KMS-11 (cell line): ENCODE measurements at regions not wholly inside any gene's neighbourhood (a gene's known extent, or its start where the extent isn't known, plus 50 kb on each side); places are given as distances from the start of the nearest gene placed in this dataset.

Experiments
- H2AFZ ChIP-seq: fragments of 200-600 bp; sonication (generic); 2 replicates; pipeline ENCODE4 v1.6.1; 2016; ENCODE audit warnings: antibody characterized with exemption, mixed run types, low read depth
- H3K27ac ChIP-seq: fragments of 200-600 bp; sonication (generic); 2 replicates; pipeline ENCODE4 v1.6.1; 2016; ENCODE audit warnings: mild to moderate bottlenecking, mixed run types
- H3K27me3 ChIP-seq: fragments of 200-600 bp; sonication (generic); 2 replicates; pipeline ENCODE4 v1.6.1; 2017; ENCODE audit warnings: mild to moderate bottlenecking, low read depth, mixed run types, moderate library complexity; ENCODE audit not compliant: insufficient read depth
- H3K36me3 ChIP-seq: fragments of 200-600 bp; sonication (generic); 2 replicates; pipeline ENCODE4 v1.6.1; 2017; ENCODE audit warnings: mild to moderate bottlenecking, mixed run types; ENCODE audit not compliant: insufficient read depth
- H3K4me1 ChIP-seq: fragments of 200-600 bp; sonication (generic); 2 replicates; pipeline ENCODE4 v1.6.1; 2016; ENCODE audit warnings: mild to moderate bottlenecking, low read depth, mixed run types; ENCODE audit not compliant: poor library complexity, severe bottlenecking
- H3K4me2 ChIP-seq: fragments of 200-600 bp; sonication (generic); 2 replicates; pipeline ENCODE4 v1.7.0; 2016; ENCODE audit warnings: mild to moderate bottlenecking, mixed run types
- H3K4me3 ChIP-seq: fragments of 200-600 bp; sonication (generic); IDR thresholded peaks from 2 replicates; pipeline ENCODE4 v1.6.1; 2017; ENCODE audit warnings: low read depth, low read length, mixed read lengths; ENCODE audit not compliant: insufficient read depth
- H3K79me2 ChIP-seq: fragments of 200-600 bp; sonication (generic); 2 replicates; pipeline ENCODE4 v1.6.1; 2016; ENCODE audit warnings: low read depth, mixed run types; ENCODE audit not compliant: insufficient read depth
- H3K9ac ChIP-seq: fragments of 200-600 bp; sonication (generic); 2 replicates; pipeline ENCODE4 v1.6.1; 2016; ENCODE audit warnings: mild to moderate bottlenecking, mixed run types
- H4K20me1 ChIP-seq: fragments of 200-600 bp; sonication (generic); 2 replicates; pipeline ENCODE4 v1.6.1; 2016; ENCODE audit warnings: mild to moderate bottlenecking, mixed run types; ENCODE audit not compliant: insufficient read depth
- TF ChIP-seq, protein P1 (sequence below): fragments of 200-600 bp; sonication (generic); conservative IDR thresholded peaks from 2 replicates; pipeline ENCODE4 v1.6.1; 2017; ENCODE audit warnings: low read depth, mild to moderate bottlenecking, antibody characterized with exemption, low read length, moderate library complexity, mixed read lengths

GRCh38 chr3:94258851-94259250 is 196.0 kb downstream of the NSUN3 start:
- no peak overlapping the region for H3K4me3 ChIP-seq
- no peaks in the 10 kb centered on the region for H3K36me3 ChIP-seq
- TF ChIP-seq, protein P1, sequence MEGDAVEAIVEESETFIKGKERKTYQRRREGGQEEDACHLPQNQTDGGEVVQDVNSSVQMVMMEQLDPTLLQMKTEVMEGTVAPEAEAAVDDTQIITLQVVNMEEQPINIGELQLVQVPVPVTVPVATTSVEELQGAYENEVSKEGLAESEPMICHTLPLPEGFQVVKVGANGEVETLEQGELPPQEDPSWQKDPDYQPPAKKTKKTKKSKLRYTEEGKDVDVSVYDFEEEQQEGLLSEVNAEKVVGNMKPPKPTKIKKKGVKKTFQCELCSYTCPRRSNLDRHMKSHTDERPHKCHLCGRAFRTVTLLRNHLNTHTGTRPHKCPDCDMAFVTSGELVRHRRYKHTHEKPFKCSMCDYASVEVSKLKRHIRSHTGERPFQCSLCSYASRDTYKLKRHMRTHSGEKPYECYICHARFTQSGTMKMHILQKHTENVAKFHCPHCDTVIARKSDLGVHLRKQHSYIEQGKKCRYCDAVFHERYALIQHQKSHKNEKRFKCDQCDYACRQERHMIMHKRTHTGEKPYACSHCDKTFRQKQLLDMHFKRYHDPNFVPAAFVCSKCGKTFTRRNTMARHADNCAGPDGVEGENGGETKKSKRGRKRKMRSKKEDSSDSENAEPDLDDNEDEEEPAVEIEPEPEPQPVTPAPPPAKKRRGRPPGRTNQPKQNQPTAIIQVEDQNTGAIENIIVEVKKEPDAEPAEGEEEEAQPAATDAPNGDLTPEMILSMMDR, result no peak
- no peaks in the 10 kb centered on the region for H4K20me1 ChIP-seq
- no peaks in the 10 kb centered on the region for H3K4me1 ChIP-seq
- no peaks in the 10 kb centered on the region for H3K79me2 ChIP-seq
- H3K27me3 ChIP-seq, result no peaks in the 10 kb centered on the region
- H3K4me2 ChIP-seq, result no peak overlapping the region
- no peak overlapping the region for H3K27ac ChIP-seq
- H3K9ac ChIP-seq, result no peak overlapping the region
- H2AFZ ChIP-seq, result no peak overlapping the region

- Histone ChIP-seq H2AFZ (no peak overlapping the region), H3K27ac (no peak overlapping the region), H3K9ac (no peak overlapping the region), H3K4me1 (no peaks in the 10 kb centered on the region), H3K36me3 (no peaks in the 10 kb centered on the region), H3K27me3 (no peaks in the 10 kb centered on the region), H3K4me3 (no peak overlapping the region), H3K4me2 (no peak overlapping the region), H4K20me1 (no peaks in the 10 kb centered on the region), H3K79me2 (no peaks in the 10 kb centered on the region)
- TF ChIP-seq, protein P1, result no peak
Observed at GRCh38 chr3:94259291-94259690, 196.4 kb downstream of the NSUN3 start.

GRCh38 chr3:94269763-94270162 is 206.9 kb downstream of the NSUN3 start:
- TF ChIP-seq, protein P1, result no peak
- H3K36me3 ChIP-seq, result no peaks in the 10 kb centered on the region
- H3K4me3 ChIP-seq, result no peak overlapping the region
- H3K27ac ChIP-seq, result no peak overlapping the region
- no peaks in the 10 kb centered on the region for H3K27me3 ChIP-seq
- no peaks in the 10 kb centered on the region for H3K4me1 ChIP-seq
- no peak overlapping the region for H3K4me2 ChIP-seq
- H3K79me2 ChIP-seq, result no peaks in the 10 kb centered on the region
- H4K20me1 ChIP-seq, result no peaks in the 10 kb centered on the region
- no peak overlapping the region for H2AFZ ChIP-seq
- no peak overlapping the region for H3K9ac ChIP-seq

DNA sequence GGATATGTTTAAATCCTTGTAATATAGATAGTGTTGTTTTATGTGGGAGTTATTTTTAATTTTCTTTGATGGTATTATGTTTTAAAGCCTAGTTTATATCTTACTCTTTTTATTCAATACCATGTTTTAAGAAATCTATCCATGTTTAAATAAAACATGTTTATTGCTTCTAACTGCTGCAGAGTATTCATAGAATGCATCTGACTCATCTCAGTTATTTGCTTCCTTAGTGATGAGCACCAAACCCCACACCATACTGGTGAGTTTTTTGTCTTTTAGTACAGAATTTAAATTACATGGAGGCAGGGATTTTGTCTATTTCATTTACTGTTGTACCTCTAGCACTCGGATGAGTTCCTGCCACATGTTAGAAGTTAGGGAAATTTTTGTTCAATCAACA is 209.2 kb downstream of the NSUN3 start:
- Histone ChIP-seq H2AFZ (no peak overlapping the region), H4K20me1 (no peaks in the 10 kb centered on the region), H3K27me3 (no peaks in the 10 kb centered on the region), H3K36me3 (no peaks in the 10 kb centered on the region), H3K4me3 (no peak overlapping the region), H3K27ac (no peak overlapping the region), H3K4me2 (no peak overlapping the region), H3K79me2 (no peaks in the 10 kb centered on the region), H3K4me1 (no peaks in the 10 kb centered on the region), H3K9ac (no peak overlapping the region)
- TF ChIP-seq, protein P1, result no peak
